Stimulated activated CD8-positive, alpha-beta memory T cell treated with anti-CD3 and anti-CD28 coated beads, Interleukin-12 subunit alpha, Interleukin-12 subunit beta, amount 100 ng/mL, for 1 hour (primary cell): ENCODE measurements at regions not wholly inside any gene's neighbourhood (a gene's known extent, or its start where the extent isn't known, plus 50 kb on each side); places are given as distances from the start of the nearest gene placed in this dataset.

Experiments
- DNase-seq: peaks from one replicate; pipeline ENCODE4 v3.0.0-alpha.2; 2020; ENCODE audit warnings: low read depth

DNA sequence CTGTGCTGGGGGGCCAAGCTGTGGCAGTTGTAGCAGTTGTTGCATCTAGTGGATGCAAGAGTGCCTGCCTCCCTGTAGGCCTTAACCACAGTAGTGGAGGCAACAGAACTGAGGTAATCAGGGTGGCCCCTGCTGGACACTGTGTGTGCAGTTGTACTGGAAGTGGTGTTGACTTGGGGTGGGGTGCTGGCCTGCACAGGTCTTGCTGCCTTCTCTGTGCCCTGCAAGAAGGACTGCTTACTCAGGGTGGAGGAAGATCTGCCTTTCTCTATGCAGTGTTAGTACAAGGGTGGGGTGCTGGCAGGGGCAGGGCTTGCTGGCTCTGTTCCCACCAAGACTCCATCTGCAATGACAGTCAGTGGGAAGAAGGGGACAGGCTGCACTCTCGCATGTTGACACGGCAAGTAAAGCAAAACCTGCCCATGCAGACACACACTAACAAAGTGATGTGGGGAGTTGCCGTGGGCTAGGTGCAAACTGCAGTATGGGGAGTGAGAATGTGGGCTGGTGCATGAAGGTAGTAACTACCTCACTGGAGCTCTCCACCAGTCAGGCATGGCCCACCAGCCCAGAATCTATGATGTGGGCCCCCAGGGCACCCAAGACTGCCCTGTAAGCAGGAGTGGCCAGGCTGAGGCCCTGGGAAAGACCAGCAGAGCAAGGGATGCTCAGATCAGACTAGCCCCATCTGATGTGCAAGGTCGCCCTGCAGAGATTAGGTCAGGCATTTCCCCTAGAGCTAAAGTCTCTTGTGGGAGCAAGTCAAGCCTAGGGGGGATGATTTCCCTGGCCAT is 594.9 kb downstream of the TECRL start:
- no peak for DNase-seq

DNA sequence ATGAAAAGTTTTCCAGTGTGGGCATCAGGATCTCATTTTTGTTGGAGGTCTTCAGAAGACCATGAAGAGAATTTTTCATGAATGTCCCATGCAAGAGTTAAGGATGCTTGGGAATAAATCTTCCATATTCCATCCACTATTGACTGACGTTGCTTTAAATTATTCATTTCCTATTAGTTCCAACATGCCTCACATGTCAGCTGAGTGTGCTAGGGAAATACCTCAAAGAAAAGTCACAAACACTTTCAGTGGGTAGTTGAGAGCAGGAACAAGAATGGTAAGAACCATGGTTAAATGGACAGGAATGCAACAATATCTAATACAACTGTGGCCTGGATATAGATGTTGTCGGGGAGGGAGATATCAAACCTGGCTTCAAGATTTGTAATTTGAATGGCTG is 610.1 kb downstream of the TECRL start:
- DNase-seq = no peak

DNA sequence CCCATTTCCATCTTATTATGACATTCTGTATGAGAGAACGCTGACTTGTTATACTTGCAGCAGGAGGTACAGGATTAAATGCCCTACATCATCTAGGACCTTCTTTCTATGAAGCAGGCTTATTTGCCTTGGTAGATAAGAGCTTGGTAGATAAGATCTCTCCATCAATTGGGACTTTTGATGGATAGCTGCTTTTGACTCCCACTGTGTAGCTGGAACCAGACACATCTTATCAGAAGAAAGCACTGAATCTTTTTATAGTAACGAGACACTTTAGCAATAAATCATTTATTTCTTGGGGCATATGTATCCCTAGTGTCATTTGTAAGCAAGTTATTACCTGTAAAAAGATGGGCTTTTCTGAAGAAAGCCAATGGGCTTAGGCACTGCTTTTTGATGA is 613.9 kb downstream of the TECRL start:
- DNase-seq = no peak

DNA sequence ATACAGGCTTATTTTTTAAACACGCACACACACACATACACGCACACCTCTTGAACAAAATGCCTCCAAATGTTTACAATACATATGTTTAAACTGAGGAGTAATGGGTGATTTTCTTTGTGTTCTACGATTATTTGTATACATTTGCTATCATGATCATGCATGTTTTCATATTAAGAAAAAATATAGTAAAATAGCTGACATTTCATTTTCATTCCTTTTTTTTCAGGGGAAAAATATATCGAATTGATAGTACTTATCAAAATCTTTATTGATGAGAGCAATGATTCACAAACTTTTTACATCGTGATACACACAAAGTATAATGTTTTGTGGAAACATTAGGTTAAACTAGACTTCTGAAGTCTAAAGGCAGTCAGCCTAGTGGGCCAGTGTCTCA is 618.9 kb downstream of the TECRL start:
- DNase-seq = no peak

DNA sequence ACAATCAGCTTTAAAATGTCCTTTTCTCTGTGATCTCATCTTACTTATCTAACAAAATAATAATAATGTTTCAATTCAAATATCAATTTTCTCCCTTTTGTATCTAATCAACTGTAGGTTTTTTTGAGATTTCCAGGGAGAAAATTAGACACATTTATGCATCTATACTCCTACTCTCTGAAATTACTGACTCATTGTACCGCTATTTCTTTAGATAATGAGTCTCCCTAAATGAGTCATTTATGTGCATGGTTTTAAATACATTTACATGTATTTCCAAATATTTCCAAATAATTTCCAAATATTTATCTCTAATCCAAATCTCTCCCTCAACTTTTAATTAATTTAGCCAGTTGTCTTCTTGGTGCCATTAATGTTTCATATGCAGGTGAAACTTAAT is 621.0 kb downstream of the TECRL start:
- DNase-seq = no peak

DNA sequence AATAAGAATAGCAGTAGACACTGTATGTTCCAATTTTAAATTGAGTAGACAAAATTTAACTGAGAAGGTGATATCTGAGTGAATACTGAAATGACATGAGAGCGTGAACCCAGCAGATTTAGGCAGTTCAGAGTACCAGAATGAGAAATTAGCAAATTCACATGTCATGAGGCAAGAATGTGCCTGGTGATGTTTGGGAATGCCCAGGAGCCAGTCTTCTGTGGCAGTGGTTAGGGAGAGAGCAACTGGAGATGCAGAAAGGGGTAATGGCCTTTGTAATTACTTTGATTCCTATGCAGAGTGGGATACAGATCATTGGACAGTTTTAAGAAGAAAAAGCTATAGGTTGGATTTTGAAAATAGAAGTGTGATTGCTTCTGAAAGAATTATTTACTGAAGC is 621.9 kb downstream of the TECRL start:
- no peak for DNase-seq

DNA sequence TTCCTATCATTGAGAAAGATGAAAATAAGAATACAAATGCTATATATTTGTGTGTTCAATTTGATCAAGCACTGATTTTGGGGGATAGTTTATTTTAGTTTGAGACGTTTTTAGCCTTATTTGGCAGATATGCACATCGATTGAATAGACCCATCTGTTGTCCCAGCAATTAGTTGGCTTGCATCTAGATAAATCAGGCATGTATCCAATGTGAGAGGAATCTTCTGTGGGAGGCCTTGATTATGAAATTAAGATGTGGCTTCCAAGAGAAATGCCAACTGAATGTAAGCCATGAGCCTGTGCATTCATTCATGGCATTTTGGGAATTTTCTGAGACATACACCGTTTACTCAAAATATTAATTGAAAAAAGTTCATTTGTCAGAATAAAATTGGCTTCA is 623.1 kb downstream of the TECRL start:
- no peak for DNase-seq

DNA sequence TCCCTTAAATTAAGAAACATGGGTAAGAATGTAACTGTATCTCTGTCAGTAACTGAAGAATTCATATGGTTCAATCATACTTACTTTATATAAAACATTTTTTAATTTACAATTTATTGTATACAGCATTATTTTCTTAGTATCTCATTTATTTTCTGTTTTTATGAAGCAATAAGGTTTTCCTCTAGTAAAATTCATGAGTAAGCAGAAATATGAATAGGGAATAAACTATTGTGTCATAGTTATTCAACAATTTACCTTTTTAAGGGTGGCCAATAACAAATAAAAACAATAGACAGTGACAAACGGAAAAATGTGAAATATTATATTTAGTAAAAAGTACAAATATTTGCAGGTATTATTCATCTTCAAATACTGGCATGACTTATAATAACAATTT is 624.4 kb downstream of the TECRL start:
- no peak for DNase-seq

DNA sequence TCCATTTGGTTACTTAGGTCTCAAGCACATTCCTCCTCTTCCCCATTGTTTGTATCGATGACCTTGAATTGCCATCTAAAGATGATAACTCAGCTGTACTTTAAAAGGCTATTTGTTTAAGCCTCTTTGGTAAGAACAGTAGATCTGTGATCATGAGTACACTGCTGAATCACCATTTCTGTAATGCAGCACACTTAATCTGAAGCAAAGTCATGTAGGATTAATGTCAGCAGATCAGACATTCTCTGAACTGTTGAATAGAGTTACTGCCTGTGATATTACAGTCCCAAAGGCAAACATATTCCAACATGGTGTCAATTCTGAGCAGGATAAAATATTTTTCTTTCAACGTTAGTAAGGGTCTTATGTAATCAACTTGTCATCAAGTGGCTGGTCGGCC is 631.6 kb downstream of the TECRL start:
- DNase-seq = no peak

DNA sequence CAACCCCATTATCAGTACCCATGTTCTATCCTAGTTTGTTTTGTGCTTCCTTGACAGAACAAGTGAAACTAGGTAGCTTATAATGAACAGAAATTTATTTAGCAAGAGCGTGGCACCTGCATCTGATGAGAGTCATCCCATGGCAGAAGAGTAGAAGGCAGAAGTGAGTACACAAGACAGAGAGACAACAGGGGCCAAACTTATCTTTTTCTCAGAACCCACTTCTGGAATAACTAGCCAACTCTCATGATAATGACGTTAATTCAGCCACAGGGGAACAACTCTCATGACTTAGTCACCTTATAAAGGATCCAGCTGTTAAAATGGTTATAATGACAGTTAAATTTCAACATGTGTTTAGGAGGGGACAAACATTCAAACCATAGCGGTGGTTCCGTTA is 644.9 kb downstream of the TECRL start:
- DNase-seq = no peak

DNA sequence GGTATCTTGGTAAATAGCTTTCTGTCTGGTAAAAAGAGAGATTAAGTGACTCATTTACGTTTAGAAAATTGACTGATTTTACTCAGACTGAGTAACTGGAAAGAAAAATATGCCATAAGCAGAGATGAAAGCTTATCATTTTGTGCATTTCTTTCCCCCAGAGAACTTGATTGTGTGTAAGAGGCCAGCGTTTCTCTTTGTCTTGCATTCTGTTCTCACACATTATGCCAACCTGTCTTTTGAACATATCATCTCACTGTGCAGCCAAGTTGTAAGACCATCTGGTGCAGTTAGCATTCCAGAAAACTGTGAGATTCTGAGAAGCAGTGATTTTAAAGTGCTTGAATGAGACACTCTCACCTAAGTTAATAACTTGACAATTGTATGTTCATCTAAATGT is 651.3 kb downstream of the TECRL start:
- DNase-seq = no peak

DNA sequence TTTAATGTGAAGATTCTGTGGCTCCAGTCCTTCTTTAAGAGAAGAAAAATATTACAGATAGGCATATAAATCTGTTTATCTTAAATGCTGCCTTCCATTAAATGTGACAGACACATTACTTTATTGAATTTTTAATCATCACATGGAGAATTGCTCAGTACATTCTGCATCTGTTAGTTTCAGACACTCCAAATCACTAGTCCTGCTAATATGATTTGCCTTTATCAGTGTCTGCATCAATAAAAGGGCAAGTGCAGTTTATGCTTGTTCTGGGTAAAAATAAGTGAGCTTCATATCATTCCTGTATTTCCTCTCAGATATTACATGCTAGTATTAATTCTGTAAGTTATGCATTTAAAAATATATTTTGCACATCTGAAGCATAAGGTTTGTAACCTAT is 666.4 kb downstream of the TECRL start:
- DNase-seq = no peak

DNA sequence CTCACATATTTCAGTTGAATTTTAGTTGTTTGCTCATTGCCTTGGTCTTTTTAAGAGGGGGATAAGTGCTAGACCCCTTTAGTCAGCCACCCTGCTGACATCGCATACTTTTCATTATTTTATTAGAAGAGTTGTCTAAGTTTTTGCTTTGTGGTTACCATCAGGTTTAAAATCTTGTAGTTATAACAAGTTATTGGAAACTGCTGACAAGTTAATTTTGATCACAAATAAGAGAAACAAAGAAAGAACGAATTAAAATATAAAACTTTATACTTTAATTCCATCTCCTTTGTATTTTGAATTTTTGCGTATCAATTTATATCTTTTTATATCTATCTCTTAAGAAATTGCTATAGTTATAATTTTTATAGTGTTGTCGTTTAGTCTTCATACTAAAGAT is 679.7 kb downstream of the TECRL start:
- no peak for DNase-seq

DNA sequence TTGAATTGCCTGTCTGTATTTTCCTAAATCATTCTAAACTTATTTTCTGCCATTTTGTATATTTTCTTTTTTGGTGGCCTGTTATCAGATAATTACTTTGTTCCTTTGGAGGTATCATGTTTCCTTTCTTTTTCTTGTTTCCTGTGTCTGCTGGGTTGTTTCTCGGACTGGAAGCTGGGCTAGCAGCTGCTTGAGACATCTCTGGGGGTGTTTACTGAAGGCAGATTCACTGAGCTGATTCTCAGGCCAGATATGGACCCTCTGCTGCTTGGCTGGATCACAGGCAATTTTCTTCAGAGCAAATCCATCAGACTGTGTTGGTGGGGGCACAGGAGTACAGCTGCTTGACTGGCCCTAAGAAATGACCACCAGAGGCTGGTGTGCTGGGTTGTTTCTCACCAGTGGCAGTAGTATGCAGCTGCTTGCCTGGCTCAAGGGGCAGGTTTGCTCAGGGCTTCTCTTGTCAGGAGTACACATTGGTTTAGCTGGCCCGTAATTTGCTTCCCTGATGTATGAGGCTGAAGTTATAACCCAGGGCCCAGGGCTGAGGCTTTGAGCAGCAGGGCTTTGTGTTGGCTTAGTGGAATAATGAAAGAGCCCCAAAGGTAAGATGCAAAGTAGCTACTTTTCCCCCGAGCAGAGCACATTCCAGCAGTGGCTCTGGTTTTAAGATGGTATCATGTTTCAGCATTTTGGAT is 680.6 kb downstream of the TECRL start:
- DNase-seq = no peak

DNA sequence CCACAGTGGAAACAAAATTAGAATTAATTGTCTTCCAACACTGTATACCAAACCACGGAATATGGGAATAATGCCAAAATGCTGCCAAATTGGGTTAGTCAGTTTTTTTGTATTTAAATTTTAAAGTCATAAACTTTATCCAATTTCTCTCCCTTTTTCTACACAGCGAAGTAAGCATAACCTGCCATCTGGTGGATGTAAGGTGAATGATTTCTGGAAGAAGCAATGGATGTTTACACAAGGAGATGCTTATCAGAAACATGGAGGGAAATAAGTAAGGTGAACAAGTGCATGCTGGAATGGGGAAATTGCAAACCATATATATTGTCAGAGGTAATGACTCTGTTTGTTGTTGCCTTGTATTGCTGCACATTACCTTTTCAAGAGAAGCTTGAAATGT is 691.9 kb downstream of the TECRL start:
- DNase-seq = no peak

DNA sequence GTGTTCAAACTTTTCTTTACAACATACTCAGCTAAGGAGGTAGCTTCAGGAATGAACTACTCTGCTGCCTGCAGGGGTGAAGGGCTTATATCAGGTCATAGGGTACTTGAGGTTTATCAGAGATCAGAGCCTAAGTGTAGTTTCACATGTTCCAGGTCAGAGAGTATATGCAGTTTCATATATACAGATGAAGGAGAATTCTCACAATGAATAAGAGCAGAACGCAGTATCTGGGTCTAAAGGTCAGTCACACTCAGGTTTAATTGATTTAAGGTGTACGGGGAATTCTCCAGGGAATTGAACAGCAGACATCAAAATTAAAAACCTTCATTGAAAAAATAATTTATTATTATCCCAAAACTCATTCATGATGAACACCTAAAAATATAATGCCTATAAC is 700.6 kb downstream of the TECRL start:
- no peak for DNase-seq

DNA sequence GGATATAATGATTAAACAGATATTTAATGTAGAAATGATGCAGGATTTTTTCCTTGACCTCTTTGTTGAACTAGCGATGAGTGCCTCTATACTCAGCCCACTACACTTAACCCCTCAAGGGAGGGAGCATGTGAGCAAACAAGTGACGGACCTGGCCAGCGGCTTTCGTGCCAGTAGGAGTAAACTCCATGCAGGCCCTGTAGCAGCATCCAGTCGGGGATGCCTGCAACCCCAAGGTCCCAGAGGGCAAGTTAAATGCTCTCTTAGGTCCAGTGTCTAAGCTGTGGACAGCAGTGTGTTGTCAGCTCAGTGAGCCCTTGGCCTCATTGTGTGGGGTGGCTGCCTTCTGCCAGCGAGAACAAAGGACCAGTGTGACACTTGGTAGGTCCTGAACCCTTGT is 708.7 kb downstream of the TECRL start:
- no peak for DNase-seq

DNA sequence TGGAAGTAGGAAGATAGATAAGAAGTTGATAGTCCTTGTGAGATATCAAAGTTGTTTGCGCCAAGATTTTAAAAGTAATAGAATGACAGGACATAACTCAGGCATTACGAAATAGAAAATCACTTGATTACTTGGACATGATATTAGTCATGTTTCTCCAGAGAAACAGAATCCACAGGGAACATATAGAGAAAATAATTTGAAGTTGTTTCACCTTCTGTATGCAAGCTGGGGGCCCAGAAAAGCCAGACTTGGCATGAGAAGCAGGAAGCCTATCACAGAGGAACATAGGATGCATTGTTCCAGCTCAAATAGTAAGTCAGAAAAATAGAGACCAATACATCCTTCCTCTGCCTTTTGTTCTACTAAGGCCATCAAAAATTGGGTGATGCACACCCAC is 715.9 kb downstream of the TECRL start:
- DNase-seq = no peak

DNA sequence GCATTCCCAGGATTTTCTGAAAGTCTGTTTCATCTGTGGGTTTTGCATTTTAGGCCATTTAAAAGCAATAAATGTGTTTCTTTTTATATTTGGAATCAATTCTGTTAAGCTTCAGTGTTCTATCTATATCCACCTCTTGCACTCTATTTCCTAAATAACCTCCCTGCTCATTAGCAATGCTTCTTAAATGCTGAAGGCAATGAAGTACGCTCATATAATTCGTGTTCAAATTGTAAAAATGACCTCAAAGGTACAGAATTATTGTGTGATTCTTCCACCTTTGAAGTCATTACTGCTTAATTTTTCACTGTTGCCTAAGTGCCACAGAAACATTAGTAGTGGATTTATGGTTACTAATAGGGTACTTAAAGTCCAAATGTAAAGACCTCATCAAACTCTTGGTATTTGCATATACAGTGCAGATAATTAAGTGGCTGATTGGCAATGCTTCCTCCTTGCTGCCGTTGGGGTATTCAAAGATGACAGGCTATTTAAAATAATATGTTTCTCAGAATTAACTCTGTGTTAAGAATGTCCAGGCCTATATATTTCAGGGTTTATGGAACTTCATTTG is 730.8 kb downstream of the TECRL start:
- DNase-seq = no peak

DNA sequence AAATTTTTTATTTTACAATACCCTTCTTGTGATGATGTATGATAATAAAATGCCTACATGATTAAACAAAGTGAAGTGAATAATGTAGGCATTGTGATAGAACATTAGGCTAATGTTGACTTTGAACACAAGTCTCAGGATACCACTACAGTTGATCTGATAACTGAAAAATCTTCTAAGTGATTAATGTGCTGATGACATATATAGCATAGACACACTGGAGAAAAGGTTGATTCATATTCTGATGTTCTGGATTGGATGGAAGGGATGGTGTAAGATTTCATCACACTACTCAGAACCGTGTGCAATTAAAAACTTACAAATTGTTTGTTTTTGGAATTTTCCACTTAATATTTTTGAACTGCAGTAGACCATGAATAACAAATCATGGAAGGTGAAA is 738.5 kb downstream of the TECRL start:
- DNase-seq = no peak

DNA sequence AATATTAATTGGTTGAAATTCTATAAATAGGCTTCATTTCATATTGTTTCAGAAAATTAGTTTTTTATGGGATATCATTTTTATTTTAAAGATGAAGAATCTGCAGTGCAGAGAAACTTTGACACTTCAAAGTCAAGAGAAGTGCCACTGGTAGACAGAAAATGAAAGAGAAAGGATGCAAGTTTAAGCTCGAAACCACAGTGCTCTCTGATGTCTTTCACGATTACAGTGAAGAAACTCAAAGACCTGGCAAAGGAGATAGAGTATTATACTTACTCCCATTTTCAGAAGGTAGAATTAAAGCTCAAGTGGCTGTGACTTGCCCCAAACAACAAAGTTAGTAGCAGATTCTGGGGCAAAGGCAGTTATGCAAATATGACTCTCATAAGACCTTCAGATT is 745.4 kb downstream of the TECRL start:
- no peak for DNase-seq

DNA sequence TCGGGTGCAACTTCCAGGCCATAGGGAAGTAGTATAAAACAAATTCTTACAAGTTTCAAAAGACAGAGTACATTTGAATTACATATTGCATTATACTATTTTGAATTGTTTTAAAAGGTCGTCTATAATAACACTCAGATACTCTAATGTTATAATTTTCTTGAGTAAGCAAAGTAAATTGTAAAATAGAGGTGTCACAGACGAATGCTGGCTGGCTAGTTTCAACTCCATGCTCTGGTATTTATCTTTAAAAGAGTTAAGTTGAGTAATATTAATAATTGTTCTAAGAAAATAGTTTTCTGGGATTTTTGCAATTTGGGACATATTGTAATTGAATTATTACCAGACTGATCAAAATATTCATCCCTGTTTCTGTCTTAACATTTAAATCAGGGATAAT is 764.9 kb downstream of the TECRL start:
- no peak for DNase-seq

DNA sequence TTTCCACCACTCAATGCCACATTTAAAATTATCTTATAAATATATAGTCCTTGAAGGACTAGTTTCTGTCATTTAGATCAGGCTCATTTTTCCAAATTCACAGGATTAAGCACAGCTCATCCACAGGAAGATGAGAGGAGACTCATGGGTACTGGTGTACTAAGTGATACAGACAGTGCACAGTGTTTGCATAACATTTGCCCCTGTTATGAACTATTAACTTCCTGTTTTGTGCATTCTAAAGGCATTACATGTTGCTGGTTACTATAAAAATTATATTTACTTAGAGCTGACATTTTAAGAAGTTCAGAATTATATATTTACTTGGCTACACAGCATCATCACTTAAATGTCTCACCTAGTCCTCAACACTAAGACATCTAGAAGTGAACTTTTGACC is 772.0 kb downstream of the TECRL start:
- no peak for DNase-seq

DNA sequence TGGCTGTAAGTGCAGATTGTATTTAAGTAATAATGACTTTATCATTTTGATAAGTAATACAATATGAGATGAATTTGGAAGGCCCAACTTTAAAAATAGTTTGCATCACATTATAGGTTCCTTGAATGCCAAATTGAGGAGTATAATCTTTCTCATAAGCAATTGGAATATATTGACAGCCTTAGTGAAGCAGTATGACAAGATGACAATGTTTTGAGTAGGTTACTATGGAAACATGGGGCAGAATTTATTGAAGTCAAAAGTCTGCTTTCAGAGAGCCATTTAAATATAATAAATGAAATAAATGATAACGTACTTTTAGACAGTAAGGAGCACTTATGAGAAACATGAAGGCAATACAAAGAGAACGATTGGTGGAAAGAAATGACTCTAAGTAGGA is 776.4 kb downstream of the TECRL start:
- no peak for DNase-seq
